GM18861 (cell line): ENCODE measurements at regions not wholly inside any gene's neighbourhood (a gene's known extent, or its start where the extent isn't known, plus 50 kb on each side); places are given as distances from the start of the nearest gene placed in this dataset.
A peak's percentile ranks its signal among the peaks of the same experiment; 100 is the strongest.

Experiments
- ATAC-seq: cut with Tn5 transposase; IDR thresholded peaks from one replicate; pipeline ENCODE4 v1.9.1; 2021; ENCODE audit not compliant: unreplicated experiment

GRCh38 chr13:40434516-40435397 is 231.7 kb downstream of the FOXO1 start:
- ATAC-seq: no peak

- ATAC-seq: no peak
Measured at GRCh38 chr13:40438022-40438680, 228.3 kb downstream of the FOXO1 start.

GRCh38 chr13:40438999-40439797 is 227.2 kb downstream of the FOXO1 start:
- no peak for ATAC-seq

- ATAC-seq: no peak
Measured at GRCh38 chr13:40439928-40440327, 226.5 kb downstream of the FOXO1 start.

- no peak for ATAC-seq
Measured at GRCh38 chr13:40440990-40441820, 225.2 kb downstream of the FOXO1 start.

- ATAC-seq: no peak
Measured at GRCh38 chr13:40442231-40442630, 224.2 kb downstream of the FOXO1 start.

GRCh38 chr13:40442826-40443225 is 223.6 kb downstream of the FOXO1 start:
- ATAC-seq: no peak

GRCh38 chr13:40444241-40444640 is 222.2 kb downstream of the FOXO1 start:
- ATAC-seq: no peak

- ATAC-seq: peak; percentile 99
Measured at GRCh38 chr13:40445557-40445990, 220.9 kb downstream of the FOXO1 start.

- no peak for ATAC-seq
Measured at GRCh38 chr13:40446365-40446764, 220.1 kb downstream of the FOXO1 start.

GRCh38 chr13:40447857-40448256 is 218.6 kb downstream of the FOXO1 start:
- no peak for ATAC-seq

GRCh38 chr13:40452038-40452666 is 214.3 kb downstream of the FOXO1 start:
- no peak for ATAC-seq

- no peak for ATAC-seq
Measured at GRCh38 chr13:40452741-40453334, 213.6 kb downstream of the FOXO1 start.

GRCh38 chr13:40453351-40454021 is 213.0 kb downstream of the FOXO1 start:
- no peak for ATAC-seq

GRCh38 chr13:40456397-40456953 is 210.0 kb downstream of the FOXO1 start:
- no peak for ATAC-seq

- no peak for ATAC-seq
Measured at GRCh38 chr13:40456979-40457553, 209.4 kb downstream of the FOXO1 start.

- ATAC-seq: no peak
Measured at GRCh38 chr13:40457929-40458719, 208.3 kb downstream of the FOXO1 start.

- no peak for ATAC-seq
Measured at GRCh38 chr13:40458720-40458990, 207.8 kb downstream of the FOXO1 start.
